Suprapubic skin (tissue), 4 donors: ENCODE measurements at regions not wholly inside any gene's neighbourhood (a gene's known extent, or its start where the extent isn't known, plus 50 kb on each side); places are given as distances from the start of the nearest gene placed in this dataset.

Experiments used
- DNase-seq, 2 donors: peaks; one replicate each; pipeline ENCODE4 v3.0.0-alpha.2; 2019; ENCODE audit warnings: low spot score in 2 of 2
- H3K27ac ChIP-seq: fragments of 200-600 bp; sonication (generic); one replicate; pipeline ENCODE4 v1.5.1; 2019
- H3K27me3 ChIP-seq: fragments of 200-600 bp; sonication (generic); one replicate; pipeline ENCODE4 v1.5.1; 2019
- H3K36me3 ChIP-seq: fragments of 200-600 bp; sonication (generic); one replicate; pipeline ENCODE4 v1.5.1; 2019
- H3K4me1 ChIP-seq: fragments of 200-600 bp; sonication (generic); one replicate; pipeline ENCODE4 v1.5.1; 2019
- H3K4me3 ChIP-seq: fragments of 200-600 bp; sonication (generic); one replicate; pipeline ENCODE4 v1.5.1; 2019; ENCODE audit warnings: mild to moderate bottlenecking
- H3K9me3 ChIP-seq: fragments of 200-600 bp; sonication (generic); one replicate; pipeline ENCODE4 v1.5.1; 2019
- EP300 ChIP-seq: sonication (generic); formaldehyde crosslinking; IDR thresholded peaks from one replicate; pipeline ENCODE4 v1.6.1; 2017; ENCODE audit warnings: antibody characterized with exemption
- POLR2A ChIP-seq, 2 donors: fragments of 450-650 bp; IDR thresholded peaks; one replicate each; pipeline ENCODE4 v1.6.1; 2017; ENCODE audit warnings: antibody characterized with exemption in 2 of 2, mild to moderate bottlenecking in 2 of 2, moderate library complexity in 2 of 2
- POLR2AphosphoS5 ChIP-seq, 3 donors: sonication (generic); formaldehyde crosslinking; IDR thresholded peaks; one replicate each; pipeline ENCODE4 v1.6.1; 2017; ENCODE audit warnings: antibody characterized with exemption in 3 of 3
- WGBS: methylation state at CpG from one replicate; pipeline ENCODE4 v1.1.5; 2018; 5-methylcytosine and 5-hydroxymethylcytosine counted together
- TF ChIP-seq, protein P1 (sequence below), 2 donors: fragments of 200-600 bp in 1 of 2; fragments of 450-650 bp in 1 of 2; sonication (generic) in 1 of 2; IDR thresholded peaks; one replicate each; pipeline ENCODE4 v1.5.1; 2016 to 2019; ENCODE audit warnings: antibody characterized with exemption in 2 of 2, mild to moderate bottlenecking in 1 of 2, moderate library complexity in 1 of 2

DNA sequence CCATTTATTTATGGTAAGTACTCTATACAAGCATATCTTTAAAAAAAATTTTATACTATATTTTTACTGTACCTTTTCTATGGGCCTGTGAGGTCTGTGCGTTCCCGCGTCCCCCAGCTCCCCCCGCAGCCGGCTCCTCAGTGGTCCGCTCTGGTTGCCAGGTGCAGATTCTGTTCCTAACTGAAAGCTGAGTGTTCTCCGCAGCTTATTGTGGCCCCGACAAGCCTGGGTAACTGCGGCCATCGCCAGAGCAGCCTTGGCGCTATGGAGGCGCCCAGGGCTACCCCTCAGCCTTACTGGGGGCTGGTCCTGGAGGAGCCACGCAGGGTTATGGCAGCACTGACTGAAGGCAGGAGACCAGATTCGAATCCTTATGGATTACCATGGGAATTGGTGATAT lies 896.8 kb downstream of the PCDH17 start:
- no peaks in the 10 kb centered on the region for H3K4me1 ChIP-seq
- peaks cover 6% of the 10 kb centered on the region for H3K9me3 ChIP-seq
- DNase-seq = no peak
- no peaks in the 10 kb centered on the region for H3K36me3 ChIP-seq
- no peak overlapping the region for H3K27ac ChIP-seq
- no peak overlapping the region for H3K4me3 ChIP-seq
- no peaks in the 10 kb centered on the region for H3K27me3 ChIP-seq
- WGBS = 91% methylated on average over 14 of the region's 14 CpGs
- TF ChIP-seq, protein P1, sequence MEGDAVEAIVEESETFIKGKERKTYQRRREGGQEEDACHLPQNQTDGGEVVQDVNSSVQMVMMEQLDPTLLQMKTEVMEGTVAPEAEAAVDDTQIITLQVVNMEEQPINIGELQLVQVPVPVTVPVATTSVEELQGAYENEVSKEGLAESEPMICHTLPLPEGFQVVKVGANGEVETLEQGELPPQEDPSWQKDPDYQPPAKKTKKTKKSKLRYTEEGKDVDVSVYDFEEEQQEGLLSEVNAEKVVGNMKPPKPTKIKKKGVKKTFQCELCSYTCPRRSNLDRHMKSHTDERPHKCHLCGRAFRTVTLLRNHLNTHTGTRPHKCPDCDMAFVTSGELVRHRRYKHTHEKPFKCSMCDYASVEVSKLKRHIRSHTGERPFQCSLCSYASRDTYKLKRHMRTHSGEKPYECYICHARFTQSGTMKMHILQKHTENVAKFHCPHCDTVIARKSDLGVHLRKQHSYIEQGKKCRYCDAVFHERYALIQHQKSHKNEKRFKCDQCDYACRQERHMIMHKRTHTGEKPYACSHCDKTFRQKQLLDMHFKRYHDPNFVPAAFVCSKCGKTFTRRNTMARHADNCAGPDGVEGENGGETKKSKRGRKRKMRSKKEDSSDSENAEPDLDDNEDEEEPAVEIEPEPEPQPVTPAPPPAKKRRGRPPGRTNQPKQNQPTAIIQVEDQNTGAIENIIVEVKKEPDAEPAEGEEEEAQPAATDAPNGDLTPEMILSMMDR (IDR thresholded peaks at IDR 0.05) = no peak
- TF ChIP-seq POLR2AphosphoS5 (IDR thresholded peaks at IDR 0.05) = no peak
- no peak for TF ChIP-seq POLR2A (IDR thresholded peaks at IDR 0.05)
- TF ChIP-seq EP300 = no peak

DNA sequence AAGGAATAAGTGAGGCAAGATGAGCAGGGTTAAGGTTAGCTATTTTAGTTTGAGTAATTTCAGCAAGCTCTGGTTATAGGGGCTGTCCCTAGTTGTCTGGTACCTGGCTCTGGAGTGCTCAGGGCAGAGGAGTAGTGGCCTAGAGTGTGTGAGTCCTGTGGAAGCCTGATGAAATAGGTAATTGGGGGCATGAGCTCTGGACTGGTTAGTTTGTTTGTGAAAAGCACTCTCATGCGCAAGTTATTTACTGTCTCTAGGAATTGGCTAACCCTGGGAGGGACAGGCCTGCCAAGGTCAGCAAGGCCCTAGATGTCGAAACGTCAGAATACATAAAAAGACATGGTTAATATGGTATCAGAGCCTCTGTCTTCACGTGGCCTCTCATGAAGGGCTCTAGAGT lies 900.1 kb downstream of the PCDH17 start:
- TF ChIP-seq POLR2AphosphoS5 (IDR thresholded peaks at IDR 0.05) = no peak
- TF ChIP-seq, protein P1 (IDR thresholded peaks at IDR 0.05) = no peak
- no peak for TF ChIP-seq POLR2A (IDR thresholded peaks at IDR 0.05)
- no peak for TF ChIP-seq EP300
- Histone ChIP-seq H3K27ac (no peak overlapping the region), H3K4me1 (no peaks in the 10 kb centered on the region), H3K9me3 (peaks cover 6% of the 10 kb centered on the region), H3K36me3 (no peaks in the 10 kb centered on the region), H3K27me3 (no peaks in the 10 kb centered on the region), H3K4me3 (no peak overlapping the region)
- DNase-seq = no peak
- WGBS = 82% methylated on average over 4 of the region's 4 CpGs

DNA sequence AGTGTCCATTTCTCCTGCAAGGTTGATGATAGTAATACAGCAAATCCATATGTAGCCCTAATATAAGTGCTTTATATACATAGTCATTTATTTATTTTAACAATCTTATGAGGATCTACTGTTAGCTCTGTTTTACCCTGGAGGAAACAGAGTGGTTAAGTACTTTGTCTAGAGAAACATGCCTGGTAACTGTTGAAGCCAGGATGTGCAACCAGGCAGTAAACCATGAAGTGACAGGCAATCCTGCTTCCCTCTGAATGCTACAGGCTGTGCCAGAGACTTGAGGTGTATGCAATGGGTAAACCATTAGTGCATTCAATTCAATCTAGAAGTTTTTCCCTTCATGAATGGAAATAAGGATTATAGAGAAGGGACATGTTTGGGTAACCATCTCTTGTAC lies 911.0 kb downstream of the PCDH17 start:
- Histone ChIP-seq H3K27me3 (no peaks in the 10 kb centered on the region), H3K9me3 (no peaks in the 10 kb centered on the region), H3K4me1 (no peaks in the 10 kb centered on the region), H3K36me3 (no peaks in the 10 kb centered on the region), H3K4me3 (no peak overlapping the region), H3K27ac (no peak overlapping the region)
- TF ChIP-seq POLR2AphosphoS5 (IDR thresholded peaks at IDR 0.05) (no peak), POLR2A (IDR thresholded peaks at IDR 0.05) (no peak), EP300 (no peak)
- TF ChIP-seq, protein P1 (IDR thresholded peaks at IDR 0.05) = no peak
- DNase-seq = no peak

DNA sequence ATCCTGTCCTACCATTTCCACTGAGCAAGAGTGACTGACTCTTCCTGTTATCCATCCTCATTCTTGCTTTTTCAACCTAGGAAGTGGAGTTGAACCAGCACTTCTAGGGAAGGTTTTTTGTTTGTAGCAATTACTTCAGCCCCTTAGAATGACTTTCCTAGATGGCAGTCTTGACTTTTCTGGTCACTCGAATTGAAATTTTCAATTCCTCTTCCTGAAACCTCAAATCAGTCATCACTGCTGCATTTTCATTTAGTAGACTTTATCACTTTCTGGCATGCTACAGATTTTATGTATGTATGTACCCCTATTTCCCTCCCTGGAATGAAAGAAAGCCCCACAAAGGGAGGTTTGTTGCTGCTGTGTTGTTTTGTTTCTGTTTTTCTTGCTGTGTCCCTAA lies 915.9 kb downstream of the PCDH17 start:
- Histone ChIP-seq H3K4me3 (no peak overlapping the region), H3K36me3 (no peaks in the 10 kb centered on the region), H3K9me3 (no peaks in the 10 kb centered on the region), H3K4me1 (no peaks in the 10 kb centered on the region), H3K27ac (no peak overlapping the region), H3K27me3 (no peaks in the 10 kb centered on the region)
- WGBS = 55% methylated on average over 1 of the region's 1 CpG
- DNase-seq = no peak
- TF ChIP-seq POLR2AphosphoS5 (IDR thresholded peaks at IDR 0.05) (no peak), POLR2A (IDR thresholded peaks at IDR 0.05) (no peak), EP300 (no peak)
- TF ChIP-seq, protein P1 (IDR thresholded peaks at IDR 0.05) = no peak

DNA sequence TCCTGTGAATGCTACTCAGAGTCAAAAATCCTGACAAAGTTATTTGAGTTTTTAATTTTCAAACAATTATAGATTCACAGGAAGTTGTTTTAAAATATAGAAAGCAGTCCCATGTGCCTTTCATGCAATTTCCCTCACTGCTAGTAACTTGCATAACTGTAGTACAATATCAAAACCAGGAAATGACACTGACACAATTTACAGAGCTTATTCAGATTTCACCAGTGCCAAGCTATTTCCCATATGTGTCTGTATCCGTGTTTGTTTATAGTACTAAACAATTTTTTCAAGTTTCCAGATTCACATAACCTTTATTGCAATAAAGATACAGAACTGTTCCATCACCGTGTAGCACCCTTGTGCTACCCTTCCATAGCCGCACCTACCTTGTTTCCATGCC lies 934.6 kb downstream of the PCDH17 start:
- Histone ChIP-seq H3K36me3 (no peaks in the 10 kb centered on the region), H3K4me3 (no peak overlapping the region), H3K9me3 (no peaks in the 10 kb centered on the region), H3K4me1 (no peaks in the 10 kb centered on the region), H3K27me3 (no peaks in the 10 kb centered on the region), H3K27ac (no peak overlapping the region)
- no peak for DNase-seq
- WGBS = 68% methylated on average over 3 of the region's 3 CpGs
- TF ChIP-seq POLR2AphosphoS5 (IDR thresholded peaks at IDR 0.05) = no peak
- no peak for TF ChIP-seq EP300
- no peak for TF ChIP-seq POLR2A (IDR thresholded peaks at IDR 0.05)
- TF ChIP-seq, protein P1 (IDR thresholded peaks at IDR 0.05) = no peak
